B cell (primary cell): ENCODE measurements at regions not wholly inside any gene's neighbourhood (a gene's known extent, or its start where the extent isn't known, plus 50 kb on each side); places are given as distances from the start of the nearest gene placed in this dataset.

ENCODE experiments used
- ATAC-seq: fragments of 200-7000 bp; cut with Tn5 transposase; one replicate; pipeline ENCODE4 v1.10.0; 2021; ENCODE audit warnings: low read depth, mild to moderate bottlenecking, moderate number of reproducible peaks, moderate library complexity
- CTCF ChIA-PET: fragments of 350-600 bp; sonication (Branson Sonifier 250); formaldehyde crosslinking; loops from one replicate; lab custom pipeline; 2021; ENCODE audit warnings: antibody characterized with exemption, inconsistent platforms; lab: Charles Lee
- POLR2A ChIA-PET: fragments of 350-600 bp; sonication (Branson Sonifier 250); formaldehyde crosslinking; loops from one replicate; lab custom pipeline; 2021; ENCODE audit warnings: antibody characterized with exemption; lab: Charles Lee
- DNase-seq: peaks from one replicate; pipeline ENCODE4 v3.0.0; 2013
- H2AFZ ChIP-seq: 2 replicates; pipeline ENCODE4 v1.6.1; 2012; ENCODE audit warnings: mild to moderate bottlenecking, low read depth, low read length; ENCODE audit not compliant: insufficient read depth, poor library complexity, severe bottlenecking
- H3K27ac ChIP-seq, 2 donors: 1 replicate in 1 of 2; 2 replicates in 1 of 2; pipeline ENCODE4 v1.5.1; 2012 to 2013; ENCODE audit warnings: low read length in 2 of 2, mild to moderate bottlenecking in 2 of 2, moderate library complexity in 1 of 2
- H3K27me3 ChIP-seq, 4 experiments: fragments of 200-600 bp in 1 of 4; sonication (generic) in 1 of 4; replicated peaks in 1 of 4; 1 replicate in 2 of 4; 2 replicates in 2 of 4; pipeline versions ENCODE4 v1.6.1 to v1.7.0; 2013 to 2016; ENCODE audit warnings: low read length in 3 of 4, mild to moderate bottlenecking in 2 of 4, mixed read lengths in 1 of 4, moderate library complexity in 1 of 4; ENCODE audit not compliant: insufficient read depth in 4 of 4, control insufficient read depth in 3 of 4; ENCODE audit errors: control extremely low read depth in 1 of 4
- H3K36me3 ChIP-seq, 2 experiments: replicated peaks in 1 of 2; 1 replicate in 1 of 2; 2 replicates in 1 of 2; pipeline versions ENCODE4 v1.6.1 to v1.7.1; 2013; ENCODE audit warnings: low read length in 1 of 2; ENCODE audit not compliant: insufficient read depth in 2 of 2, control insufficient read depth in 1 of 2; ENCODE audit errors: control extremely low read depth in 1 of 2, extremely low read depth in 1 of 2
- H3K4me1 ChIP-seq, 2 donors: fragments of 200-600 bp in 1 of 2; sonication (generic) in 1 of 2; 1 replicate in 1 of 2; 2 replicates in 1 of 2; pipeline versions ENCODE4 v1.5.1 to v1.6.1; 2013 to 2017; ENCODE audit warnings: low read length in 2 of 2; ENCODE audit not compliant: control insufficient read depth in 2 of 2, insufficient read depth in 2 of 2
- H3K4me2 ChIP-seq: replicated peaks from 2 replicates; pipeline ENCODE3; 2012; ENCODE audit warnings: mild to moderate bottlenecking, low read depth, low read length; ENCODE audit not compliant: poor library complexity, severe bottlenecking
- H3K4me3 ChIP-seq, 5 experiments: fragments of 200-600 bp in 1 of 5; sonication (generic) in 1 of 5; 1 replicate in 3 of 5; 2 replicates in 2 of 5; pipeline versions ENCODE4 v1.5.1 to v1.7.0; 2011 to 2016; ENCODE audit warnings: low read length in 4 of 5, mild to moderate bottlenecking in 4 of 5, low read depth in 2 of 5, control low read depth in 1 of 5, moderate library complexity in 1 of 5; ENCODE audit not compliant: insufficient read depth in 1 of 5; ENCODE audit errors: control extremely low read depth in 1 of 5, extremely low read depth in 1 of 5
- H3K79me2 ChIP-seq: fragments of 200-600 bp; sonication (generic); one replicate; pipeline ENCODE4 v1.6.0; 2016; ENCODE audit warnings: low read length; ENCODE audit not compliant: control insufficient read depth, insufficient read depth
- H3K9ac ChIP-seq: fragments of 200-600 bp; sonication (generic); 2 replicates; pipeline ENCODE4 v1.6.1; 2017; ENCODE audit warnings: mild to moderate bottlenecking, low read length, moderate library complexity
- H3K9me3 ChIP-seq, 3 donors: one replicate each; pipeline versions ENCODE4 v1.6.1 to v1.7.1; 2013; ENCODE audit warnings: low read length in 2 of 3; ENCODE audit not compliant: control insufficient read depth in 2 of 3, insufficient read depth in 1 of 3; ENCODE audit errors: control extremely low read depth in 1 of 3
- H4K20me1 ChIP-seq: 2 replicates; pipeline ENCODE4 v1.6.0; 2012; ENCODE audit warnings: mild to moderate bottlenecking, low read length; ENCODE audit not compliant: insufficient read depth, control insufficient read depth, poor library complexity, severe bottlenecking
- H3K27ac Mint-ChIP-seq: one replicate; pipeline ENCODE4 v1.8.0; 2021; ENCODE audit warnings: mixed read lengths
- H3K27me3 Mint-ChIP-seq: one replicate; pipeline ENCODE4 v1.8.0; 2021; ENCODE audit warnings: mixed read lengths
- H3K4me1 Mint-ChIP-seq: one replicate; pipeline ENCODE4 v1.8.0; 2021; ENCODE audit warnings: mixed read lengths
- H3K4me3 Mint-ChIP-seq: one replicate; pipeline ENCODE4 v1.8.0; 2021; ENCODE audit warnings: mixed read lengths
- H3K9me3 Mint-ChIP-seq: one replicate; pipeline ENCODE4 v1.8.0; 2022; ENCODE audit warnings: mixed read lengths; ENCODE audit not compliant: insufficient read depth
- EZH2 ChIP-seq: IDR thresholded peaks from 2 replicates; pipeline ENCODE4 v1.6.1; 2012; ENCODE audit warnings: borderline replicate concordance, low read depth, mild to moderate bottlenecking, moderate library complexity, low read length; ENCODE audit not compliant: insufficient read depth, poor library complexity, severe bottlenecking
- WGBS: methylation state at CpG from one replicate; pipeline ENCODE4 v1.1.5; 2013; ENCODE audit warnings: missing lambda C conversion rate; ENCODE audit not compliant: insufficient coverage; 5-methylcytosine and 5-hydroxymethylcytosine counted together
- intact Hi-C: fragments of 100-400 bp; cut with micrococcal nuclease; formaldehyde crosslinking; loops from one replicate; pipeline ENCODE4 v1.10.0; 2022
- TF ChIP-seq, protein P1 (sequence below): fragments of 200-600 bp; IDR thresholded peaks from one replicate; pipeline ENCODE4 v1.8.0; 2022; ENCODE audit warnings: antibody characterized with exemption, mild to moderate bottlenecking

DNA sequence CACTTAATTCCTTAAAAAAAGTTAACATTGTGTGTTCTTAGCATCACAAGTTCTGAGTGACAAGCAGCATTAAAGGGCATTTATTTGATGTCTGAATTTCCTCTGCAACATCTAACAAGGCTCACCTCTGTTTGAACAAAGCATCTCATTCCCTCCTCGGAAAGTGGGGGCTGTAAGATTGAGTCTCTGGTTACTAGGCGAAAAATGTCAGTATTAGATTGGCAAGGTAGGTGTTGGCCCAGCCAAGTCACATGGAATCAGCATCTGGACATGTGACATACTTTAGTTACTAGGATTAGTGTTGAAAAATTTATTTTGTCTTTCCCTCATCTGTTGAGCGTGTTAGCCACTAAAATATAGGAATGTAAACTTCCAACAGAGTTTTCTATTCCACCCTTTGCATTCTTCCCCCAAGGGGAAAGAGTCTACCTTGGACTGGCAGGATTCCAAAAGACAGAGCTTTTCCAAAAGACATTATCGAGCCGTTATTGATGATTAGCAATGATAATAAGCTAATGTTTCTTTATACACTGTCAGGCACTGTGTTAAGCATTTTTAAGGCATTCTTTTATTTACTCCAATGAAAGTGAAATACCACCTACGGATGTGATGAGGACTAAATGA lies 194.9 kb upstream of the BTG1 start:
- Histone ChIP-seq H3K27me3 (no peaks in the 10 kb centered on the region), H3K36me3 (no peaks in the 10 kb centered on the region), H3K79me2 (no peaks in the 10 kb centered on the region), H4K20me1 (no peaks in the 10 kb centered on the region), H3K4me1 (peaks cover 19 to 27% of the 10 kb centered on the region in 2 donors), H3K9ac (peak overlapping the region; percentile 67), H3K4me2 (peak overlapping the region; percentile 74), H2AFZ (peak overlapping the region; percentile 74), H3K4me3 (peak overlapping the region in 3 of 5 experiments; percentile 54 to 64 (median 59)), H3K9me3 (peaks cover 0 to 11% (median 0%) of the 10 kb centered on the region in 3 donors), H3K27ac (peak overlapping the region in 1 of 2 donors; percentile 91)
- ATAC-seq (no peak), DNase-seq (no peak)
- WGBS, result 63% methylated on average over 1 of the region's 6 CpGs
- ChIA-PET CTCF (interaction anchor here (0.7 to 1.6 kb wide), 6 partner anchors 20 to 230 kb away, joined by 3 to 5 read pairs (median 4); no protein-coding TSS in a partner anchor), POLR2A (interaction anchor here (0.7 to 0.9 kb wide), 2 partner anchors 9 to 23 kb away, joined by 3 read pairs; no protein-coding TSS in a partner anchor)
- peak overlapping the region; percentile 93 for H3K4me3 Mint-ChIP-seq
- intact Hi-C loops, result loop anchor here (2.0 kb wide), 1 partner anchor 22 kb away; no protein-coding TSS in a partner anchor
- peaks cover 41% of the 10 kb centered on the region for H3K4me1 Mint-ChIP-seq
- peak overlapping the region; percentile 94 for H3K27ac Mint-ChIP-seq
- no peak for TF ChIP-seq EZH2
- TF ChIP-seq, protein P1, sequence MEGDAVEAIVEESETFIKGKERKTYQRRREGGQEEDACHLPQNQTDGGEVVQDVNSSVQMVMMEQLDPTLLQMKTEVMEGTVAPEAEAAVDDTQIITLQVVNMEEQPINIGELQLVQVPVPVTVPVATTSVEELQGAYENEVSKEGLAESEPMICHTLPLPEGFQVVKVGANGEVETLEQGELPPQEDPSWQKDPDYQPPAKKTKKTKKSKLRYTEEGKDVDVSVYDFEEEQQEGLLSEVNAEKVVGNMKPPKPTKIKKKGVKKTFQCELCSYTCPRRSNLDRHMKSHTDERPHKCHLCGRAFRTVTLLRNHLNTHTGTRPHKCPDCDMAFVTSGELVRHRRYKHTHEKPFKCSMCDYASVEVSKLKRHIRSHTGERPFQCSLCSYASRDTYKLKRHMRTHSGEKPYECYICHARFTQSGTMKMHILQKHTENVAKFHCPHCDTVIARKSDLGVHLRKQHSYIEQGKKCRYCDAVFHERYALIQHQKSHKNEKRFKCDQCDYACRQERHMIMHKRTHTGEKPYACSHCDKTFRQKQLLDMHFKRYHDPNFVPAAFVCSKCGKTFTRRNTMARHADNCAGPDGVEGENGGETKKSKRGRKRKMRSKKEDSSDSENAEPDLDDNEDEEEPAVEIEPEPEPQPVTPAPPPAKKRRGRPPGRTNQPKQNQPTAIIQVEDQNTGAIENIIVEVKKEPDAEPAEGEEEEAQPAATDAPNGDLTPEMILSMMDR, result no peak
- no peaks in the 10 kb centered on the region for H3K9me3 Mint-ChIP-seq
- no peaks in the 10 kb centered on the region for H3K27me3 Mint-ChIP-seq

GRCh38 chr12:92340003-92340402 lies 194.4 kb upstream of the BTG1 start:
- no peaks in the 10 kb centered on the region for H4K20me1 ChIP-seq
- H3K9me3 Mint-ChIP-seq, result no peaks in the 10 kb centered on the region
- no peak overlapping the region for H3K27ac ChIP-seq
- H3K4me2 ChIP-seq, result peak overlapping the region; percentile 74
- H3K4me3 ChIP-seq, result no peak overlapping the region
- H3K4me3 Mint-ChIP-seq, result no peak overlapping the region
- H3K79me2 ChIP-seq, result no peaks in the 10 kb centered on the region
- WGBS, result no CpG with 5 or more reads among the region's 1 CpG
- DNase-seq (no peak), ATAC-seq (no peak)
- peaks cover 41% of the 10 kb centered on the region for H3K4me1 Mint-ChIP-seq
- H3K9me3 ChIP-seq, result peaks cover 0 to 8% (median 0%) of the 10 kb centered on the region in 3 donors
- H3K9ac ChIP-seq, result no peak overlapping the region
- H3K27me3 Mint-ChIP-seq, result no peaks in the 10 kb centered on the region
- H3K36me3 ChIP-seq, result no peaks in the 10 kb centered on the region
- intact Hi-C loops, result loop anchor here (2.0 kb wide), 1 partner anchor 23 kb away; no protein-coding TSS in a partner anchor
- H3K27me3 ChIP-seq, result no peaks in the 10 kb centered on the region
- POLR2A ChIA-PET, result interaction anchor here (0.7 kb wide), 1 partner anchor 9 kb away, joined by 3 read pairs; no protein-coding TSS in a partner anchor
- CTCF ChIA-PET, result interaction anchor here (0.8 to 1.6 kb wide), 4 partner anchors 20 to 167 kb away, joined by 4 to 5 read pairs (median 5); no protein-coding TSS in a partner anchor
- H3K4me1 ChIP-seq, result peaks cover 19 to 27% of the 10 kb centered on the region in 2 donors
- no peak overlapping the region for H3K27ac Mint-ChIP-seq
- H2AFZ ChIP-seq, result no peak overlapping the region
- TF ChIP-seq, protein P1, result no peak
- no peak for TF ChIP-seq EZH2
